Ishikawa (cell line): ENCODE measurements at regions not wholly inside any gene's neighbourhood (a gene's known extent, or its start where the extent isn't known, plus 50 kb on each side); places are given as distances from the start of the nearest gene placed in this dataset.

Experiments
- CREB1 ChIP-seq: IDR thresholded peaks from 2 replicates; pipeline ENCODE4 v1.6.1; 2012; ENCODE audit warnings: low read depth
- EGR1 ChIP-seq: IDR thresholded peaks from 2 replicates; pipeline ENCODE4 v1.6.1; 2012
- EP300 ChIP-seq: IDR thresholded peaks from 2 replicates; pipeline ENCODE4 v1.6.1; 2012; ENCODE audit warnings: borderline replicate concordance
- FOXM1 ChIP-seq: IDR thresholded peaks from 2 replicates; pipeline ENCODE4 v1.6.1; 2012; ENCODE audit warnings: low read depth, borderline replicate concordance
- MAX ChIP-seq: IDR thresholded peaks from 2 replicates; pipeline ENCODE4 v1.6.1; 2012
- NFIC ChIP-seq: IDR thresholded peaks from 2 replicates; pipeline ENCODE4 v1.6.1; 2012
- REST ChIP-seq: IDR thresholded peaks from 2 replicates; pipeline ENCODE4 v1.6.1; 2012; ENCODE audit warnings: low read depth, mild to moderate bottlenecking
- TAF1 ChIP-seq: IDR thresholded peaks from 2 replicates; pipeline ENCODE4 v1.6.1; 2012; ENCODE audit warnings: low read depth, mild to moderate bottlenecking
- TCF12 ChIP-seq: IDR thresholded peaks from 2 replicates; pipeline ENCODE4 v1.6.1; 2012; ENCODE audit warnings: low read depth
- TEAD4 ChIP-seq: IDR thresholded peaks from 2 replicates; pipeline ENCODE4 v1.6.1; 2012
- USF1 ChIP-seq: IDR thresholded peaks from 2 replicates; pipeline ENCODE4 v1.6.1; 2012
- YY1 ChIP-seq: IDR thresholded peaks from 2 replicates; pipeline ENCODE4 v1.6.1; 2012; ENCODE audit warnings: low read depth
- ZBTB7A ChIP-seq: IDR thresholded peaks from 2 replicates; pipeline ENCODE4 v1.6.1; 2012; ENCODE audit warnings: low read depth

- TF ChIP-seq TEAD4 (no peak), ZBTB7A (no peak), TAF1 (no peak)
These were observed 583.0 kb upstream of the WWC1 start for GRCh38 chr5:167708449-167708848.

GRCh38 chr5:167709625-167710024 is 581.8 kb upstream of the WWC1 start:
- TF ChIP-seq MAX, result no peak
- TF ChIP-seq FOXM1, result no peak
- no peak for TF ChIP-seq ZBTB7A
- no peak for TF ChIP-seq REST
- no peak for TF ChIP-seq NFIC
- no peak for TF ChIP-seq EP300
- no peak for TF ChIP-seq USF1

GRCh38 chr5:167710444-167711073 is 580.9 kb upstream of the WWC1 start:
- TF ChIP-seq MAX (no peak), YY1 (no peak), FOXM1 (no peak), CREB1 (no peak), REST (no peak), EGR1 (no peak)

- TF ChIP-seq EGR1 (no peak), YY1 (no peak), ZBTB7A (no peak), TCF12 (no peak)
These were observed 578.4 kb upstream of the WWC1 start for GRCh38 chr5:167712986-167713585.

GRCh38 chr5:167713896-167714295 is 577.5 kb upstream of the WWC1 start:
- TF ChIP-seq USF1, result no peak
- TF ChIP-seq TAF1, result no peak
- TF ChIP-seq TCF12, result no peak
- TF ChIP-seq EP300, result no peak
- no peak for TF ChIP-seq NFIC
- no peak for TF ChIP-seq MAX
- no peak for TF ChIP-seq YY1
- TF ChIP-seq FOXM1, result no peak
- no peak for TF ChIP-seq REST
